ENCODE measurements at regions not wholly inside any gene's neighbourhood (a gene's known extent, or its start where the extent isn't known, plus 50 kb on each side); places are given as distances from the start of the nearest gene placed in this dataset.
A peak's percentile ranks its signal among the peaks of the same experiment; 100 is the strongest.
"Not testable (repeated sequence)": the region's sequence is repeated elsewhere in the genome, so short reads cannot be mapped to it uniquely, and the experiment has no call there.

DNA sequence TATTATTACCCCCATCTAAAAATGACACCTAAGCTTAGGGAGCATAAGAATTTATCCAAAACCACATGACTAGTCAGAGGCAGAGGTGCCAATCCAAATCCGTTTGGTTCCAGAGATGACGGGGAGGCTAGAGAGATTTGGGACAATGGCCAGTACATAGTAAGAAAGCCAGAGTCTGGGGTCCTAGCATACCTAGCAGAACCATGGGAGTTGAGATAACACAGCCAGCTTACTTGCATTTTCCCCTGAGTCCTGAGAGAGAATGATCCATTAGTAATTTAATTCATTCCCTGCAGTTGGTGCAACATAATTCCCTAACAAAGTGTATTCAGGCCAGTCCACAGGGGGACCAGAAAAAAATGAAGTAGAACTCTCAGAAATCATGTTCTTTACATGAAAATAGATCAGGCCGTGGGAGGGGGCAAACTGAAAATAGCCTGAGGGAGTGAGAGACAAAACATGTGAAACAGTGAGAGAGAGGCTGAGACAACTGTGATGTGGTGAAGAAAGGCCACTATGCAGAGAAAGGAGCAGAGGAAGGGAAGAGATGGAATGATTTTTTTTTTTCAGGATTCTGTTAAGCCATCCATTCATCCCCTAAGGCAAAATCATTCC, 243.3 kb downstream of the BRINP2 start:
- no peaks in the 10 kb centered on the region for H4K20me1 ChIP-seq (ENCODE audit: insufficient read depth)
- H2AFZ ChIP-seq (ENCODE audit: low read depth): no peak overlapping the region
- TF ChIP-seq, protein P1, sequence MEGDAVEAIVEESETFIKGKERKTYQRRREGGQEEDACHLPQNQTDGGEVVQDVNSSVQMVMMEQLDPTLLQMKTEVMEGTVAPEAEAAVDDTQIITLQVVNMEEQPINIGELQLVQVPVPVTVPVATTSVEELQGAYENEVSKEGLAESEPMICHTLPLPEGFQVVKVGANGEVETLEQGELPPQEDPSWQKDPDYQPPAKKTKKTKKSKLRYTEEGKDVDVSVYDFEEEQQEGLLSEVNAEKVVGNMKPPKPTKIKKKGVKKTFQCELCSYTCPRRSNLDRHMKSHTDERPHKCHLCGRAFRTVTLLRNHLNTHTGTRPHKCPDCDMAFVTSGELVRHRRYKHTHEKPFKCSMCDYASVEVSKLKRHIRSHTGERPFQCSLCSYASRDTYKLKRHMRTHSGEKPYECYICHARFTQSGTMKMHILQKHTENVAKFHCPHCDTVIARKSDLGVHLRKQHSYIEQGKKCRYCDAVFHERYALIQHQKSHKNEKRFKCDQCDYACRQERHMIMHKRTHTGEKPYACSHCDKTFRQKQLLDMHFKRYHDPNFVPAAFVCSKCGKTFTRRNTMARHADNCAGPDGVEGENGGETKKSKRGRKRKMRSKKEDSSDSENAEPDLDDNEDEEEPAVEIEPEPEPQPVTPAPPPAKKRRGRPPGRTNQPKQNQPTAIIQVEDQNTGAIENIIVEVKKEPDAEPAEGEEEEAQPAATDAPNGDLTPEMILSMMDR (conservative IDR thresholded peaks at IDR 0.05; ENCODE audit: low read depth, low read length): no peak
- H3K27ac ChIP-seq: no peak overlapping the region
- no peak overlapping the region for H3K4me2 ChIP-seq
- H3K4me3 ChIP-seq (IDR thresholded peaks at IDR 0.05; ENCODE audit: insufficient read depth, low read depth, low read length): no peak overlapping the region
- no peak overlapping the region for H3K9ac ChIP-seq
- peaks cover 10% of the 10 kb centered on the region for H3K4me1 ChIP-seq (ENCODE audit: low read depth, poor library complexity, severe bottlenecking)
- no peaks in the 10 kb centered on the region for H3K79me2 ChIP-seq (ENCODE audit: insufficient read depth, low read depth)
- no peaks in the 10 kb centered on the region for H3K36me3 ChIP-seq (ENCODE audit: insufficient read depth)
- H3K27me3 ChIP-seq (ENCODE audit: insufficient read depth, low read depth): no peaks in the 10 kb centered on the region

DNA sequence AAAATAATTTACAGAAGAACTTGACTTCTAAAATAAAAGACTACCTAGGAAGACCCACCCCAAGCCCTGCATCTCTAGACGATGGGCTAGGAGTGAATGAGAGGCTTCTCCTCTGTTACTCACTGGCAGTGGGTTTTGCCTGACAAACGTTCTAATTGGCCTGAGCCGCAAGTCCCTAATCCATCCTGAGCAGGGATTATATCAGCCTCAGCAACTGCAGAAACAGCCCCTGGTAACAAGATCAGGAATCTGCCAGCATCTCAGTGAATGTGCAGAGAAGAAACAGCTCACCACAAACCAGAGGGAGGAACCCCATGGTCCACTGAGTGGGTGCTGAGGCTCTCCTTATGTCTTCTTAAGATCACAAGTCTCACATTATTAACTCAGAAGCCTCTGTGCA, 240.6 kb downstream of the BRINP2 start:
- H3K4me2 ChIP-seq: no peak overlapping the region
- no peaks in the 10 kb centered on the region for H3K36me3 ChIP-seq (ENCODE audit: insufficient read depth)
- TF ChIP-seq, protein P1 (conservative IDR thresholded peaks at IDR 0.05; ENCODE audit: low read depth, low read length): no peak
- no peak overlapping the region for H3K9ac ChIP-seq
- H3K27me3 ChIP-seq (ENCODE audit: insufficient read depth, low read depth): no peaks in the 10 kb centered on the region
- H4K20me1 ChIP-seq (ENCODE audit: insufficient read depth): no peaks in the 10 kb centered on the region
- no peak overlapping the region for H2AFZ ChIP-seq (ENCODE audit: low read depth)
- no peak overlapping the region for H3K4me3 ChIP-seq (IDR thresholded peaks at IDR 0.05; ENCODE audit: insufficient read depth, low read depth, low read length)
- no peaks in the 10 kb centered on the region for H3K79me2 ChIP-seq (ENCODE audit: insufficient read depth, low read depth)
- no peak overlapping the region for H3K27ac ChIP-seq
- no peaks in the 10 kb centered on the region for H3K4me1 ChIP-seq (ENCODE audit: low read depth, poor library complexity, severe bottlenecking)

DNA sequence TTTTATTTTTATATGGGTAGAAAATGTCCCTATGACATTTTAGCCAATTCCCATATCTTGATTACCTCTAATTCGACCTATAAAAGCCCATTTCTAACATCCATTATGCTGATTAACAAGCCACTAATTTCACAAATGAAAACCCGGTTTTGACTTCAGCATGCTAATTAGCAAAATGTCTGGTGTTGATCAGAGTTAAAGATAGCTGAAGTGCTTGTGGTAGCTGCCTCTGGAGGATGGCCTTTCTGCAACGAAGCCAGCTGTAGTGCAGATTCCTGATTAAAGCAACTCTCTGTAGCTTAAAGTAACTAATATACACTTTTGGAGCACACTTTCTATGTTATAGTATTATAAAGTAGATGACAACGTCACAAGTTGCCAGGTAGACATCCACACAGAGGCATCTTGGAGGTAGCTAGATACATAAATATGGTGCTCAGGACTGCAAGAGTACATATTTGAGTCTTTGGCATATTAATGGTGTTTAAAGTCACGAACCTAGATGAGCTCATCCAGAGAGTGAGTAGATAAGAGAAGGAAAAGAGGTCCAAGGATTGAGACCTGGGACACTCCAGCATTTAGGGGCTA, 239.5 kb downstream of the BRINP2 start:
- no peak overlapping the region for H3K4me2 ChIP-seq
- no peaks in the 10 kb centered on the region for H3K27me3 ChIP-seq (ENCODE audit: insufficient read depth, low read depth)
- peak overlapping the region; percentile 4; the same call in 1 of the 2 replicates for H2AFZ ChIP-seq (ENCODE audit: low read depth)
- H3K9ac ChIP-seq: no peak overlapping the region
- H3K79me2 ChIP-seq (ENCODE audit: insufficient read depth, low read depth): no peaks in the 10 kb centered on the region
- no peaks in the 10 kb centered on the region for H3K36me3 ChIP-seq (ENCODE audit: insufficient read depth)
- no peaks in the 10 kb centered on the region for H4K20me1 ChIP-seq (ENCODE audit: insufficient read depth)
- TF ChIP-seq, protein P1 (conservative IDR thresholded peaks at IDR 0.05; ENCODE audit: low read depth, low read length): no peak
- H3K27ac ChIP-seq: no peak overlapping the region
- no peaks in the 10 kb centered on the region for H3K4me1 ChIP-seq (ENCODE audit: low read depth, poor library complexity, severe bottlenecking)
- no peak overlapping the region for H3K4me3 ChIP-seq (IDR thresholded peaks at IDR 0.05; ENCODE audit: insufficient read depth, low read depth, low read length)

DNA sequence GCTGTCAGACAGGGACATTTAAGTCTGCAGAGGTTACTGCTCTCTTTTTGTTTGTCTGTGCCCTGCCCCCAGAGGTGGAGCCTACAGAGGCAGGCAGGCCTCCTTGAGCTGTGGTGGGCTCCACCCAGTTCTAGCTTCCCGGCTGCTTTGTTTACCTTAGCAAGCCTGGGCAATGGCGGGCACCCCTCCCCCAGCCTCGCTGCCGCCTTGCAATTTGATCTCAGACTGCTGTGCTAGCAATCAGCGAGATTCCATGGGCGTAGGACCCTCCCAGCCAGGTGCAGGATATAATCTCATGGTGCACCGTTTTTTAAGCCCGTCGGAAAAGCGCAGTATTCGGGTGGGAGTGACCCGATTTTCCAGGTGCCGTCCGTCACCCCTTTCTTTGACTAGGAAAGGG, 235.6 kb downstream of the BRINP2 start:
- H3K4me1 ChIP-seq (ENCODE audit: low read depth, poor library complexity, severe bottlenecking); H2AFZ ChIP-seq (ENCODE audit: low read depth); H3K79me2 ChIP-seq (ENCODE audit: insufficient read depth, low read depth); H4K20me1 ChIP-seq (ENCODE audit: insufficient read depth); H3K9ac ChIP-seq; H3K36me3 ChIP-seq (ENCODE audit: insufficient read depth); H3K27ac ChIP-seq; H3K4me3 ChIP-seq (IDR thresholded peaks at IDR 0.05; ENCODE audit: insufficient read depth, low read depth, low read length); H3K27me3 ChIP-seq (ENCODE audit: insufficient read depth, low read depth); H3K4me2 ChIP-seq: not testable (repeated sequence)

DNA sequence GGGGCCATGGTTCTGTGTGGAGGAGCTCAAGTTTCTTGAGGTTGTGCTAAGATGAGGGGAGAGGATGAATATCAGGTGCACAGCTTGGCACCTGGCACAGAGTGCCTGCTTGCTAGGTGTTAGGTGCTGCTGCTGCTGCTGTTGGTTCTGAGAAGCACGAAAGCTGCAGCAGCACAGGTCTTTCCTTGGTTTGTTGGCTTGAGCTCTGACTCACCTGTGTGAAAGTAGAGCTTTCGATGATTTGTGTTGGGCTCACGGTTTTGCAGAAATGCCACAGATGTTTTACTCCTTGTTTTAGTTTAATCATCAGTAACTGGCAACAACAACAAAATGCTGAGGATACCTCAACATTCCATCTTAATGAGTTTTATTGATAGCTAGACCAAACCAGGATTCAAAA, 221.6 kb downstream of the BRINP2 start:
- Histone ChIP-seq H3K4me2 (no peak overlapping the region), H3K27me3 (ENCODE audit: insufficient read depth, low read depth) (no peaks in the 10 kb centered on the region), H4K20me1 (ENCODE audit: insufficient read depth) (no peaks in the 10 kb centered on the region), H2AFZ (ENCODE audit: low read depth) (no peak overlapping the region), H3K36me3 (ENCODE audit: insufficient read depth) (no peaks in the 10 kb centered on the region), H3K27ac (no peak overlapping the region), H3K4me3 (IDR thresholded peaks at IDR 0.05; ENCODE audit: insufficient read depth, low read depth, low read length) (no peak overlapping the region), H3K79me2 (ENCODE audit: insufficient read depth, low read depth) (no peaks in the 10 kb centered on the region), H3K4me1 (ENCODE audit: low read depth, poor library complexity, severe bottlenecking) (peaks cover 7% of the 10 kb centered on the region), H3K9ac (no peak overlapping the region)
- TF ChIP-seq, protein P1 (conservative IDR thresholded peaks at IDR 0.05; ENCODE audit: low read depth, low read length): no peak
